CD4-positive, alpha-beta T cell treated with Interleukin-15 for 4 hours (primary cell): ENCODE measurements at regions not wholly inside any gene's neighbourhood (a gene's known extent, or its start where the extent isn't known, plus 50 kb on each side); places are given as distances from the start of the nearest gene placed in this dataset.

Source experiments
- DNase-seq: peaks from one replicate; pipeline ENCODE4 v3.0.0-alpha.2; 2020; ENCODE audit warnings: low spot score

- no peak for DNase-seq
Observed at GRCh38 chr6:80728830-80729229, 622.4 kb downstream of the BCKDHB start.

- no peak for DNase-seq
Observed at GRCh38 chr6:80728101-80728750, 621.8 kb downstream of the BCKDHB start.

GRCh38 chr6:80725156-80725930 lies 618.9 kb downstream of the BCKDHB start:
- DNase-seq = no peak

- no peak for DNase-seq
Observed at GRCh38 chr6:80720824-80721223, 614.4 kb downstream of the BCKDHB start.

- DNase-seq = no peak
Observed at GRCh38 chr6:80714513-80714912, 608.0 kb downstream of the BCKDHB start.

- DNase-seq = no peak
Observed at GRCh38 chr6:80698459-80698858, 592.0 kb downstream of the BCKDHB start.

GRCh38 chr6:80696268-80696667 lies 589.8 kb downstream of the BCKDHB start:
- DNase-seq = no peak

GRCh38 chr6:80690551-80691131 lies 584.2 kb downstream of the BCKDHB start:
- no peak for DNase-seq

GRCh38 chr6:80689716-80690395 lies 583.4 kb downstream of the BCKDHB start:
- DNase-seq = no peak

GRCh38 chr6:80679992-80680391 lies 573.5 kb downstream of the BCKDHB start:
- no peak for DNase-seq

- DNase-seq = no peak
Observed at GRCh38 chr6:80676386-80676785, 569.9 kb downstream of the BCKDHB start.

GRCh38 chr6:80674669-80675068 lies 568.2 kb downstream of the BCKDHB start:
- no peak for DNase-seq

- DNase-seq = no peak
Observed at GRCh38 chr6:80673367-80673766, 566.9 kb downstream of the BCKDHB start.

GRCh38 chr6:80667006-80667405 lies 560.5 kb downstream of the BCKDHB start:
- no peak for DNase-seq

- no peak for DNase-seq
Observed at GRCh38 chr6:80658926-80659325, 552.5 kb downstream of the BCKDHB start.

GRCh38 chr6:80647156-80647555 lies 540.7 kb downstream of the BCKDHB start:
- DNase-seq = no peak

- no peak for DNase-seq
Observed at GRCh38 chr6:80643881-80644280, 537.4 kb downstream of the BCKDHB start.

- DNase-seq = no peak
Observed at GRCh38 chr6:80642452-80642851, 536.0 kb downstream of the BCKDHB start.

GRCh38 chr6:80641591-80641990 lies 535.1 kb downstream of the BCKDHB start:
- no peak for DNase-seq

- DNase-seq = no peak
Observed at GRCh38 chr6:80640176-80640575, 533.7 kb downstream of the BCKDHB start.

- no peak for DNase-seq
Observed at GRCh38 chr6:80639181-80639629, 532.7 kb downstream of the BCKDHB start.

GRCh38 chr6:80638213-80639055 lies 532.0 kb downstream of the BCKDHB start:
- DNase-seq = no peak
